Hematopoietic multipotent progenitor cell treated with erythropoietin and hydrocortisone succinate and interleukin-3 and kit ligand, for 6 days (in vitro differentiated cells): ENCODE measurements at regions not wholly inside any gene's neighbourhood (a gene's known extent, or its start where the extent isn't known, plus 50 kb on each side); places are given as distances from the start of the nearest gene placed in this dataset.
"Not testable (repeated sequence)": the region's sequence is repeated elsewhere in the genome, so short reads cannot be mapped to it uniquely, and the experiment has no call there.

ENCODE experiments used
- DNase-seq: peaks from one replicate; pipeline ENCODE4 v3.0.0-alpha.2; 2015

DNA sequence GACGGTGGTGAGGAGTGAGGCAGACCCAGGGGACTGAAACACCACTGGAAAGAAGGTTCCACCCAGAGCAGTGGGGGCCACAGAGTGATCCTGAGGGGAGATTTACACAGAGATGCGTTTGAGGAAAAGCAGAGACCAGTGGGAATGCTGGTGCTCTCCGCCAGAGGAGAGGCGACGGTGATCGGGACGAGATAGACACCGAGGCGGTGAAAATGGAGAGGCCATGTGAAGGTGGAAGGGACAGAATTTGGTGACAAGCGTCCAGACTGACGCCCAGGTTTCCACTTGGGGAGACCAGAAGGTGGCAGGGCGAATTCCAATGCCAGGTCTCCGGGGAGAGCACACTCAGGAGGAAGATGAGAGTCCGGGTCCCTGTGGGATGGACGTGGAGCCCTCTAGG is 374.8 kb downstream of the CNTNAP3B start:
- DNase-seq, result not testable (repeated sequence)

GRCh38 chr9:41741897-41742296 is 387.3 kb downstream of the CNTNAP3B start:
- DNase-seq, result not testable (repeated sequence)

- not testable (repeated sequence) for DNase-seq
These were observed 388.1 kb downstream of the CNTNAP3B start for GRCh38 chr9:41741173-41741572.

GRCh38 chr9:41738681-41739080 is 390.5 kb downstream of the CNTNAP3B start:
- not testable (repeated sequence) for DNase-seq

DNA sequence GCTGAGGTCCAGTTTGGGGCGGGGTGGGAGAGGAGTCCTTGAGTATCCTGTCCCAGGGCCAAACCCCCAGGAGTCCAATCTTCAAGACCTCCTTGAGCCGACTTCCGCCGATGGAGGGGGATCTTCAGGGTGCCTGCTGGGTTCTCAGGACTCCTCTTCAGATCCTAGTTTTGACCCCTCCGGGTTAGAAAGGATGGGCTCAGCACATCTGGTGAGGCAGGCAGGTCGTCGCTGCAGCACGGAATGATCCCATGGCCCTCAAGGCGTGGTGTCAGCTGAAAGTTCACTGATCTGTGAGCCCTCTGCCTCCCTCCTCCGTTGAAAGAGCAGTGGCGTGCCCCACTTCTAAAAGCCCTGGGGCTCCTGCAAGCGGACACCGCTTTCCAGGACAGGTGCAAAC is 430.0 kb downstream of the CNTNAP3B start:
- not testable (repeated sequence) for DNase-seq

- not testable (repeated sequence) for DNase-seq
These were observed 432.1 kb downstream of the CNTNAP3B start for GRCh38 chr9:41697080-41697479.

DNA sequence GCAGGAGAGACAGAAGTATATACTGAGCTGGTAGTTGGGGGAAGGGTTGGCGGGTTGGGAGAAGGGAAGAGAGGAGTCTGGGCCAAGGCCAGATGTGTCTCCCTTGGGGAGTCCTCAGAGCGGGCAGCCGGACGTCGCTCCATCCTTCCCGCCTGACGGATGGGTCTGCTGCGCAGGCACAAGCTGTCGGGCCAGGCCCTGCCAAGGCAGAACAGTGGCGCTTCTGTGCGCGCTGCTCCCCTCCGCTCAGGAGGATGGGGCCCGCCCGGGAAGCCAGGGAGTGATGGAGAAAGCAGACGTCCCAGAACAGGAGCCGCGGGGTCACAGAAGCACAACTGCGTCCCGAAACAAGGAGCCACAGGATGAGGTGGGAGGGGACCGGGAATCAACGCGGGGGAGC is 449.9 kb downstream of the CNTNAP3B start:
- not testable (repeated sequence) for DNase-seq

- DNase-seq, result not testable (repeated sequence)
These were observed 465.7 kb downstream of the CNTNAP3B start for GRCh38 chr9:41663497-41664036.

DNA sequence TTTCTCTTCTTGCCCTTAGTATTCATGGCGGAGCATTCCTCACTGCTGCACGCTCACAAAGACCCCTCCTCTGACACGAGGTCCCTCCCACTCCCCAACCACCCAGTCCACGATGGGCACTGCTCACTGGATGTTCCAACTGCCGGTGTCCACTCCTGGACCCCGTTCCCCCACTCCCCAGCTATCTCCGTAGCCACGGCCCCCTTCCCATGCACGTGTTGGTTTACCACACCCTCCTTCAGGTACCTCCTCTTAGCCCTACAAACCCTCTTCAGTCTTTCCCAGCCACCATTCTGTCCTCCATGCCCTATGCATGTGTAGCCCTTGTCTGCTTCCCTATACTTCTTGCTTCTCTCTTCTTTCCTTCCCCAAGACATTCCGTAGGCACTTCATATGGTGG is 469.6 kb upstream of the ZNG1F start:
- not testable (repeated sequence) for DNase-seq

- not testable (repeated sequence) for DNase-seq
These were observed 469.0 kb upstream of the ZNG1F start for GRCh38 chr9:41658116-41658515.

GRCh38 chr9:41657141-41657540 is 468.0 kb upstream of the ZNG1F start:
- not testable (repeated sequence) for DNase-seq

DNA sequence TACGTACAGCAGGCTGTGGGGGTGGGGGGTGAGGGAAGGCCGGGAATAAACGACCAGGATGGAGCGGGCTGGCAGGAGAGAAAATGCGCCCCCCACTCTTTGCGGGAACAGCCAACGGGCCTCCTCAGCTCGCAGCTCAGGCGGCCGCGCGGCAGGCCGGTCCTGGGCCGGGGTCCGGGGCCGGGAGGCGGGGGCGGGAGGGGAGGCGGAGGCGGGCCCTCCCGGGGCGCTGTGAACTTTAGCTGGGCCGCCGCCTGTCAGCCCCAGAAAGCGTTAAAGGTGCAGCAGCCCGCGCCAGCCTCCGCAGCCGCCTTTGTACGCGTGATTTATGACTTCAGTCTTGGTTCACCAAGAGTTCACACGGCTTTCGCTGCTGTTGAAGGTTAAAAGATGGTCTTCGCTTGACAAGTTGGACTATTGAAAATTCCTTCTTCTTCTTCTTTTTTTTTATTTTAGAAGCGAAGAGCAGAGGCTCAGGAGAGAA is 466.0 kb upstream of the ZNG1F start:
- DNase-seq, result not testable (repeated sequence)

DNA sequence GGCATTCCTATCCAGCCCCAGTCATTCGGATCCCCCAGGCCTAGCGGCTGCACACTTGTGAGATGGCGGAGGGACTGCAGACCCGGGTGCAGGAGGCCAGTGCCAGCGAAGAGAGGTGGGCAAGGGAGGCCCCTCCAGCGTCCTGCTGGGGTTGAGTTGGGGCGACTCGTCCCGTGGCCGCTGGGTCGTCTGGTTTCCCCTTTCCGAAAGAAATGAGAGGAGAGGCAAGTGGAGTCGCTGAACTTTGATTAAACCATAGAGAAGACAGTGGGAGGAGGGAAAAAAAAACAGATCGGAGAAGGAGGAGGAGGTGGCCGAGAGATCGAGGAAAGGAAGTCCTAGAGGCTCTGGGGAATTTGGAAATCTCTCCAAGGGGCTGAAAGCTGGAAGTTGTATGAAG is 465.2 kb upstream of the ZNG1F start:
- DNase-seq, result not testable (repeated sequence)

GRCh38 chr9:41653560-41654340 is 464.6 kb upstream of the ZNG1F start:
- DNase-seq, result not testable (repeated sequence)

DNA sequence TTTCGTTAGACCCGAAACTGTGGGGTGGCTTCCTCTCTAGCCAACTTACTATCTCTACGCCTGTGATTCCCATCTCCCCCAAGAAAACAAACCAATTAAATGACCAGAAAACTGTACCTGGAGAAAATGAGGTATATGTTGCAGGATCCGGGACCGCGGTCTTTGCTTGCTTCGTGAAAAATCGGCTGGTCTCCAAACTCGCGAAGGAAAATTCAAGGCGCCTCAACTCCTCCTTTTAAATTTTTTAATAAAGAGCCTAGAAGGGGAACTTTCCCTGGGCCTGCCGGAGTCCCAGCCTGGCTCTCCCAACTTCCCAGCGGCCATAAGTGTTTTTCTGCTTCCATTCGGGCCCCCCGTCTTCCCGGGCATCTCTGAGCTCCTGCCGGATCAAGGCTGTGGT is 463.7 kb upstream of the ZNG1F start:
- DNase-seq, result not testable (repeated sequence)

DNA sequence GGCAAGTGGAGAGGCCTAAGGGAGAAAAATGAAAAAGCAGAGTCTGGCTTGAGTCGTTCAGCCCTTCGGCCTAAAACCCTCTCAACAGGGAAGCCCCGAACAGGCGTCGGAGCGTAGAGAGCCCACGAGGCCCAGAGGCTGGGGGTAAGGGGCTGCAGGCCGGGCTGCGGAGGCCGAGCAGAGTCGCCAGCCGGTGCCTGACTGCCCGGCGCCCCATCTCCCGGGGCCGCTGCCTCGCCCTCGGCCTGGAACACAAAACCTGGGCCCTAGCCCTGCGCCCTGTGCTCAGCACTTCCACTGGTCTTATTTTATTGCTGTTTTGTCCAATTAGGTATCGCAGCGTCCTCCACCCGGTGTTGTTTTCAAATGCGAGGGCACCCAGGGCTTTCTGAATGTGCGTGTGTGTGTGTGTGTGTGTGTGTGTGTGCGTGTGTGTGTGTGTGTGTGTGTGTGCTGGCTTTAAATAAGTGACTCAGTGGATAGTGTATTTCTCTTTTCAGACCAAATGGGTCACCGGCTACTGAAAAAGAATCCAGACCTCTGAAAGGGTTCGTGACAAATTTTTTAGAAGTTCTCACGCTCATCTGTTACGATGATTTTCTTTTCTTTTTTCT is 463.1 kb upstream of the ZNG1F start:
- DNase-seq, result not testable (repeated sequence)

DNA sequence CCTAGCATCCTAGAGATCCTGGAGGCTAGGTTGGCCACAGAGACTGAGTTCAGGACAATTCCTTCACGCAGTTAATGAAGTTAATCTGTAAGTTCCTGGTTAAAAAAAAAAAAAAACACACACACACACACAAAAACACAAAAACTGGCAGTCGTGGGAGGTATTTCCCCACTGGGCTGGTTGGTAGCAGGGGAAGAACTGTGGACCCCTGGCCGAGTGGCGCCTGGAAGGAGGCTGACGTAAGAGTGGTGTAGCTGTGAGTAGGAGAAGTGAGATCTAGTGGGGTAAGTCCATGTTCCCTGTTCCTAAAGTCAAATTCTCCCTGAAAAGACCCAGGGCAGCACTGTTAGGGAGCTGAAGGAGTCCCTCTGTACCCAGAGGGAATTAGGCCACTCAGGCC is 461.0 kb upstream of the ZNG1F start:
- DNase-seq, result not testable (repeated sequence)

GRCh38 chr9:41648564-41648963 is 459.4 kb upstream of the ZNG1F start:
- DNase-seq, result not testable (repeated sequence)

DNA sequence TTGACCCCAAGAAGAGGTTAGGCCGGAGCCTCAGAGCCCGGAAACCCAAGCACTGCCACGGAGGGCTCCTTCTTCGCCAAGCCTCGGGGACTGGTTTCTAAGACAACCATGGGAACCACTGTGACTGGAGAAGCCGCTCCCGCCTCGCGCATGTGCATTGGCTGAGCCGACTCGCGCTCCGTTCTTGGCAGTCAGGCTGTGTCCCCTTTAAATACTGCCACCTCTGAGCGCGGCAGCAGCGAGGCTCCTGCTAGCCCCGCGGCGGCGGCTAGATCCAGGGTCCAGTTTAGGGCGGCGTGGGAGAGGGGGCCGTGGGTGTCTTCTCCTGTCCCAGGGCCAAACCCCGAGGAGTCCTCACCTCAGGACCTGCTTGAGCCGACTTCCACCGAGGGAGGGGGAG is 457.1 kb upstream of the ZNG1F start:
- not testable (repeated sequence) for DNase-seq

GRCh38 chr9:41643571-41644279 is 454.6 kb upstream of the ZNG1F start:
- DNase-seq, result peak; percentile 76

GRCh38 chr9:41633726-41634125 is 444.6 kb upstream of the ZNG1F start:
- DNase-seq, result not testable (repeated sequence)

DNA sequence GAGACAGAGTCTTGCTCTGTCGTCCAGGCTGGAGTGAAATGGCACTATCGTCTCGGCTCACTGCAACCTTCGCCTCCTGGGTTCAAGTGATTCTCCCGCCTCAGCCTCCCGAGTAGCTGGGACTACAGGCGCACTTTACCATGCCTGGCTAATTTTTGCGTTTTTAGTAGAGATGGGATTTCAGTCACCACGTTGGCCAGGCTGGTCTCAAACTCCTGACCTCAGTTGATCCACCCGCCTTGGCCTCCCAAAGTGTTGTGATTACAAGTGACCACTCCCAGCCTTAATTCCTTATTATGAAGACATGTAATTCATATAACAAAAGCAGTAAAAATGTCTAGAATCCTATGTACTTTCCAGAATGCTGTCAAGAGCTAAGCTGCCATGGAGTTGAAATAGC is 434.5 kb upstream of the ZNG1F start:
- not testable (repeated sequence) for DNase-seq

DNA sequence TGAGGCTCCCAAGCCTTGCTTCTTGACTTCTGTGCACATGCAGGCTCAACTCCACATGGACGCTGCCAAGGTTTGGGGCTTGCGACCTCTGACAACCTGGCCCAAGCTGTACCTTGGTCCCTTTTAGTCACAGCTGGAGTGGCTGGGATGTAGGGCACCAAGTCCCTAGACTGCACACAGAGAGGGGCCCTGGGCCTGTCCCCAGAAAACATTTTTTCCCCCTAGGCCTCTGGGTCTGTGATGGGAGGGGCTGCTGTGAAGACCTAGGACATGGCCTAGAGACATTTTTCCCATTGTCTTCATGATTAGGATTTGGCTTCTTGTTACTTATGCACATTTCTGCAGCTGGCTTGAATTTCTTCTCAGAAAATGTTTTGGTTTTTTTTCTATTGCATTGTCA is 430.1 kb upstream of the ZNG1F start:
- DNase-seq, result not testable (repeated sequence)
